ENCODE measurements at regions not wholly inside any gene's neighbourhood (a gene's known extent, or its start where the extent isn't known, plus 50 kb on each side); places are given as distances from the start of the nearest gene placed in this dataset.

- H3K27ac ChIP-seq = no peak overlapping the region
- H3K36me3 ChIP-seq = no peaks in the 10 kb centered on the region
- no peak for TF ChIP-seq POLR2A (IDR thresholded peaks at IDR 0.05)
- TF ChIP-seq, protein P1, sequence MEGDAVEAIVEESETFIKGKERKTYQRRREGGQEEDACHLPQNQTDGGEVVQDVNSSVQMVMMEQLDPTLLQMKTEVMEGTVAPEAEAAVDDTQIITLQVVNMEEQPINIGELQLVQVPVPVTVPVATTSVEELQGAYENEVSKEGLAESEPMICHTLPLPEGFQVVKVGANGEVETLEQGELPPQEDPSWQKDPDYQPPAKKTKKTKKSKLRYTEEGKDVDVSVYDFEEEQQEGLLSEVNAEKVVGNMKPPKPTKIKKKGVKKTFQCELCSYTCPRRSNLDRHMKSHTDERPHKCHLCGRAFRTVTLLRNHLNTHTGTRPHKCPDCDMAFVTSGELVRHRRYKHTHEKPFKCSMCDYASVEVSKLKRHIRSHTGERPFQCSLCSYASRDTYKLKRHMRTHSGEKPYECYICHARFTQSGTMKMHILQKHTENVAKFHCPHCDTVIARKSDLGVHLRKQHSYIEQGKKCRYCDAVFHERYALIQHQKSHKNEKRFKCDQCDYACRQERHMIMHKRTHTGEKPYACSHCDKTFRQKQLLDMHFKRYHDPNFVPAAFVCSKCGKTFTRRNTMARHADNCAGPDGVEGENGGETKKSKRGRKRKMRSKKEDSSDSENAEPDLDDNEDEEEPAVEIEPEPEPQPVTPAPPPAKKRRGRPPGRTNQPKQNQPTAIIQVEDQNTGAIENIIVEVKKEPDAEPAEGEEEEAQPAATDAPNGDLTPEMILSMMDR (IDR thresholded peaks at IDR 0.05) = no peak
- H3K4me3 ChIP-seq (replicated peaks in 1 of 3) = no peak overlapping the region
- no peak for DNase-seq
- no peaks in the 10 kb centered on the region for H3K9me3 ChIP-seq
- intact Hi-C loops (cut with DNase I) = no loop called here
- WGBS, 2 donors = 93 to 94% methylated on average over 4 to 5 of the region's 8 CpGs
- H3K27me3 ChIP-seq = no peaks in the 10 kb centered on the region
- H3K4me1 ChIP-seq = no peaks in the 10 kb centered on the region
Measured at GRCh38 chr2:128625421-128625820, 306.8 kb upstream of the HS6ST1 start.

DNA sequence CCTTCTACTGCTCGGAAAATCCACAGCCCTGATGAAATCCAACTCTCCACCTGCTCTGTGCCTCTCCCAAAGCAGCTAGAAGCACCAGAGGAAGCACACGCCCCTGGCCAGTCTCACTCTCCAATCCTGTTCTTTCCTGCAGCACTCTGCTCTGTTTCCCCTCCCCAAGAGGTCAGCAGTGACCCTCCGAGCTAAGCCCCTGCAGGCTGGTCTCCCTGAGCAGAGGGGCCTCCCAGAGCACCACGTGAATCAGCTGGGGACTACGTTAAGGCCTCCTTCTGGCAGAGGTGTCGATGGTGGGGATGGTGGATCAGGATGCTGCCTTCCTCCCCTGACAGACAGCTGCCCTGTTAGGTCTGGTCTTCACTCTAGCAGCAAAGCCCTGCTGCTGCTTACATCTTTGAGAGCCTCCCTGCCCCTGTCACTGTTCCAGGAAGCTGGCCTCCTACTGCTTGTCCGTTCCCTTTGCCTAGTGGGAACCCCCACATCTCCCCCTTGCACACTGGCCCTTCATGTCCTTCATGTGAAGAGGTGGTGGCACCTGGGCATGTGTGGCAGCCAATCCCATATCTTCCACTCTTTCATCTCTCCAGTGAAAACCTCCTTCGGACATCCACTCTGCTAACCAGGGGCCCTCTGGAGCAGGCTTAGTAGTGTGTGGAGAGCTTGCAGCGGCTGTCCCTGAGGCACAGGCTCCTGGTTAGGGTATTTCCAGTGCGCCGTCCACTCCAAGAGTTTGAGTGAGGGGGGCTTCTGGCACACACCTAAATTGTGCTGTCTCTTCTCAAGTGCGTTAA lies 307.5 kb upstream of the HS6ST1 start:
- Histone ChIP-seq H3K36me3 (no peaks in the 10 kb centered on the region), H3K27ac (no peak overlapping the region), H3K4me1 (no peaks in the 10 kb centered on the region), H3K9me3 (no peaks in the 10 kb centered on the region), H3K27me3 (no peaks in the 10 kb centered on the region), H3K4me3 (replicated peaks in 1 of 3) (no peak overlapping the region)
- intact Hi-C loops (cut with DNase I) = no loop called here
- DNase-seq = no peak
- WGBS, 2 donors = 73 to 74% methylated on average over 10 to 12 of the region's 12 CpGs
- TF ChIP-seq, protein P1 (IDR thresholded peaks at IDR 0.05) = no peak
- TF ChIP-seq POLR2A (IDR thresholded peaks at IDR 0.05) = no peak

GRCh38 chr2:128626760-128627511 lies 308.3 kb upstream of the HS6ST1 start:
- DNase-seq = no peak
- Histone ChIP-seq H3K27ac (no peak overlapping the region), H3K36me3 (no peaks in the 10 kb centered on the region), H3K9me3 (no peaks in the 10 kb centered on the region), H3K4me1 (no peaks in the 10 kb centered on the region), H3K4me3 (replicated peaks in 1 of 3) (no peak overlapping the region), H3K27me3 (no peaks in the 10 kb centered on the region)
- no peak for TF ChIP-seq POLR2A (IDR thresholded peaks at IDR 0.05)
- TF ChIP-seq, protein P1 (IDR thresholded peaks at IDR 0.05) = no peak
- 82 to 85% methylated on average over 18 to 20 of the region's 20 CpGs for WGBS, 2 donors
- intact Hi-C loops (cut with DNase I) = no loop called here

DNA sequence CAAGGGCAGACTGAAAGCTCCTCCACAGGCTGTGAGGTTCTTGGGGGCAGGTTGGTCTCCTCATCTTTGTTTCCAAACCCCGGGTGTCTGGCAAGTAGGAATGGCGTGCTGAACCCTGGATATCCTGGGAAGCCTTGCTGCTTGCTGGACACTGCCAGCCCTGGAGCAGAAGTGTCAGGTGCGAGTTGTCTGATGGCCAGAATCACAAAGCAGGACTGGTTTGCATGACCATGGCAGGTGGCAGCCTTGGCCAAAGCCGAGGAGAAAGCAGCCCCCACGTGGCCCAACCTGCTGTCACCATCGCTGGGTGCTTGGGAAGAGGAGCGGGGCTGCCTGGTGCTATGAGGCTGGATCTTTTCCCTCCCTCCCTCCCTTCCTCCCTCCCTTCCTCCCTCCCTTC lies 309.5 kb upstream of the HS6ST1 start:
- 90 to 99% methylated on average over 6 to 7 of the region's 7 CpGs for WGBS, 2 donors
- Histone ChIP-seq H3K9me3 (no peaks in the 10 kb centered on the region), H3K36me3 (no peaks in the 10 kb centered on the region), H3K4me1 (no peaks in the 10 kb centered on the region), H3K27me3 (no peaks in the 10 kb centered on the region), H3K27ac (no peak overlapping the region), H3K4me3 (replicated peaks in 1 of 3) (no peak overlapping the region)
- no peak for TF ChIP-seq POLR2A (IDR thresholded peaks at IDR 0.05)
- TF ChIP-seq, protein P1 (IDR thresholded peaks at IDR 0.05) = no peak
- no peak for DNase-seq
- intact Hi-C loops (cut with DNase I) = no loop called here

- no peaks in the 10 kb centered on the region for H3K9me3 ChIP-seq
- H3K36me3 ChIP-seq = no peaks in the 10 kb centered on the region
- 87 to 91% methylated on average over 6 of the region's 6 CpGs for WGBS, 2 donors
- H3K4me3 ChIP-seq (replicated peaks in 1 of 3) = no peak overlapping the region
- H3K27me3 ChIP-seq = no peaks in the 10 kb centered on the region
- intact Hi-C loops (cut with DNase I) = no loop called here
- DNase-seq = no peak
- H3K27ac ChIP-seq = no peak overlapping the region
- H3K4me1 ChIP-seq = no peaks in the 10 kb centered on the region
- TF ChIP-seq, protein P1 (IDR thresholded peaks at IDR 0.05) = no peak
- no peak for TF ChIP-seq POLR2A (IDR thresholded peaks at IDR 0.05)
Measured at GRCh38 chr2:128628996-128629395, 310.3 kb upstream of the HS6ST1 start.

Data from thyroid gland (tissue), 4 donors.